CD4-positive, alpha-beta T cell treated with Interleukin-1 beta for 1 hour (primary cell): ENCODE measurements at regions not wholly inside any gene's neighbourhood (a gene's known extent, or its start where the extent isn't known, plus 50 kb on each side); places are given as distances from the start of the nearest gene placed in this dataset.

ENCODE experiments used
- DNase-seq, 2 donors: peaks; one replicate each; pipeline ENCODE4 v3.0.0-alpha.2; 2020 to 2022

DNA sequence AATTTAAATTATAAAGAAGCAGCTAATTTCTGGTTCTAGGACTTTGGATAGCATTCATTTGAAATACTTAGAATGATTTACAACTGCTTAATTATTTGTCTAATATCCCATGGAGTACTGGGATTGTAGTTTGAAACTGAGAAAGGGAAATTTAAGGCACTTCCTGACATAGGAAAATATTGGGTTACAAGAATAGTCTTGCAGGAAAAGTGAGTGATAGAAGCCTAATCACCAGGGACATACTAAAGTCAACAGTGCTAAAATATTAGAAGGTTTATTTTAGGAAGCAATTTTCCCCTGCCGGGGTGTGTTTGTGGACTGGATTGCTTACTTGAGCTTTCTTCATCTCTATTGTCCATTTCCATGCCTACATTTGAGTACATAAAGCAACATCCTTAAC lies 661.6 kb downstream of the ADGRL2 start:
- DNase-seq, result no peak

DNA sequence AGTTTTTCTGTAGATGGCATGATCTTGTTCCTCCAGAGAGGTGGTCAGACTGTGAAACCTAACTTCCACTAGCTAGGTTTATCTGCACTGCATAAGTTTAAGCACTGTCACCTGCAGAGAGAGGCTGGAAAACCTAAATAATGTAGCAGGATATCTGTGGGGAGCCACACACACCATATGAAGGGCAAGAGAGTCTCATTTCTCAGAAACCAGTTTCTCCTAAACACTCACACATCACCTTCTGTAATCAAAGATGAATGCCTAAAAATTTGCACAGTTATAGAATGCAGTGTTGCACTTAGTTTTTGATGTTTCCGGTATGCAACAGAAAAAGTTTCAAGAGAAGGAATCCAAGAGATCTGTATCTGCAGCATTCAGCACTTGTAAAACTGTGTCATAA lies 654.6 kb downstream of the ADGRL2 start:
- no peak for DNase-seq

DNA sequence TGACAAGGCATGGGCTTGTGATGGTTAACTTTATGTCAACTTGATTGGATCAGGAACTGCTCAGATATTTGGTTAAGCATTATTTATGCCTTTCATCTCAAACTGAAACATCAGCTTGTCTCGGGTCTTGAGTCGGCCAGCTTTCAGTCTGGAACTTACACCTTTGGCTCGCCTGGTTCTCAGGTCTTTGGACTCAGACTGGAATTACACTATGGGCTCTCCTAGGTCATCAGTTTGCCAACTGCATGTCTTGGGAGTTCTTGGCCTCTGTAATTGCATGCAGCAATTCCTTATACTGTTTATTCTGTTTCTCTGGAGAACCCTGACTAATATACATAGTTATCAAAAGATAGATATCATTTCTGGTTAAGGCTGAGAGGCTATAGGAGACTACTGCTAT lies 653.7 kb downstream of the ADGRL2 start:
- no peak for DNase-seq

DNA sequence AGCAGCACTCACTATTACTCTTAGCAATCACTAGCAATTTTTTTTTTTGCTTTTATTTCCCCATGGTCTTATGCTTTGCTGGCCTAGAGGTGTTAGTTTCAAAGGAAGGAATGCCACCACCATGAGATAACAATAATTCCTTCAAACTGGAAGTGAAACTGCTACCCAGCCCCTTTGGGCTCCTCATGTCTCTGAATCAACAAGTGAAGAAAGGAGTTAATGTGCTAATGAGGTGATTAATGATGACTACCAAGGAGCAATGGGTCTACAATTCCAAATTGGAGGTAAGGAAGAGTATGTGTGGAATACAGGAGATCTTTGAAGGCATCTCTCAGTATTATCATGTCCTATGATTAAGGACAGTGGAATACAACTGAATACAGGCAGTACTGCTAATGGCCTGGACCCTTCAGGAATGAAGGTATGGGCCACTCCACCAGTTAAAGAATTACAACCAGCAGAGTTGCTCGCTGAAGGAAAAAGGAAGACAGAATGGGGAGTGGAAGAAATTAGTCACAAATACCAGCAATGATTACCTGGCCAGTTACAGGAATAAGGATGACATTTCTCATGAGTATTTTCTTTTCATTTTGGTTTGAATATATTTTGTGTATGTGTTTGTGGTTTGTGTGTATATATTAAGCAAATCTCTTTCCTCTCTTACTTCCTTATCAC lies 652.9 kb downstream of the ADGRL2 start:
- no peak for DNase-seq

DNA sequence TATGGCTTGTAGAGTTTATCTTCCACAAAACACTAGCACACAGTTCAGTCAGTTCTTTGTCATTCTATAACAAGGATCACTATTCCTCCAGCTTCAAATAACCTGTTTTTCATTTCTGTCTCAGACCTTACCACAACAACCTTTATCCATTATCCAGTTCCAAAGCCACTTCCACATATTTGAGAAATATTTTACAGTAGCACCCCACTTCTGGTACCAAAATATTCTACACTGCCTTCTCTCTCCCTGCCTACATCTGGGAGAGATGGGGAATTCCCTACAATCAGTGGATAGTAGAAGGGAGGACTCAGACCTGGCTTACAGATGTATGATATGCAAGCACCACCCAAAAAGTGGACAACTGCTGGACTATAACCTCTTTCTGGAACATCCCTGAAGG lies 651.4 kb downstream of the ADGRL2 start:
- DNase-seq, result no peak

DNA sequence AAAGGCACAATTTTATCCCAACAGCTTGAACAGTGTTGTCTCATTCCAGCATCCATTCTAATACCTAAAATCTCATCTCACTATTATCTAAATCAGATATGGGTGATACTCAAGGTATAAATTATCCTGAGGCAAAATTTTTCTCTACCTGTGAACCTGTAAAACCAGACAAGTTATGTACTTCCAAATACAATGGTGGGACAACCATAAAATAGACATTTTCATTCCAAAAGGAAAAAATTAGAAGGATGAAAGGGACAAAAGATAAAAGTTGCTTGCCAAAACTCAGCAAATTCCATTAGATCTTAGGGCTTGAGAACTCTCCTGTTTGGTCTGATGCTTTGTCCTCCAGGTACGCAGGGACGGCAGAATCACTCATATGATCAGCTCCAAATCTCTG lies 650.5 kb downstream of the ADGRL2 start:
- no peak for DNase-seq

DNA sequence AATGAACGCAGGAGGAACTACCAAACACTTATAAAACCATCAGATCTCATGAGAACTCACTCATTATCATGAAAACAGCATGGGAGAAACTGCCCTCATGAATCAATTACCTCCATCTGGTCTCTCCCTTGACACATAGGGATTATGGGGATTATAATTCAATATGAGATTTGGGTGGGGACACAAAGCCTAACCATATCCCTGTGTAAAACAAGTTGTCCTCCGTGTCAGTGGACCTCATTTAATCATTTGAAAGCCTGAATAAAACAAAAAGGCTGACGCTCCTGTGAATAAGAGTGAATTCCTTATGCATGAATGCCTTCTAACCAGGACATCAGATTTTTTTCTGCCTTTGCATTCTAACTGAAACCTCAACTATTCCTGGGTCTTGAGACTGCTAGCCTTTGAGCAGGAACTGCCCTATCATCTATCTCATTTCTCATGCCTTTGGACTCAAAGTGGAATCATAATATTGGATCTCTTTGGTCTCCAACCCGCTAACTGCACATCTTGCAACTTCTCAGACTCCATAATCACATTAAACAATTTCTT lies 648.8 kb downstream of the ADGRL2 start:
- no peak for DNase-seq

DNA sequence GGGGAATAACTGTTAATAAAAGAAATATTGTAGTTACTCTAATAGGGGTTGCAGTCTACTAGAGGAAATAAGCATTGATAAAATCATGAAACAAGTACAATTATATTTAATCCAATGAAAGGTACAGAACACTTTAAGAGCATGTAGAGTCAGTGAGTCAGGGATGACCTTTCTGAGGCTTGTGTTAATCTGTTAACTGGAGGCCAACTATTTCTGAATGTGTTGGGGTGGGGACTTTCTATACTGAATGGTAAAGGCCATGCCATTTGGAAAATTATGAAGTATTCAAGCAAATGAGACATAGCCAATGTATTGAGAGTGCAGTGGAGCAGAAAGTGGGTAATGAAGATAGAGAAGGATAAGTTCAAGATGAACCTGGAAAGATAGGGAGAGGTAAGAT lies 646.2 kb downstream of the ADGRL2 start:
- DNase-seq, result no peak

DNA sequence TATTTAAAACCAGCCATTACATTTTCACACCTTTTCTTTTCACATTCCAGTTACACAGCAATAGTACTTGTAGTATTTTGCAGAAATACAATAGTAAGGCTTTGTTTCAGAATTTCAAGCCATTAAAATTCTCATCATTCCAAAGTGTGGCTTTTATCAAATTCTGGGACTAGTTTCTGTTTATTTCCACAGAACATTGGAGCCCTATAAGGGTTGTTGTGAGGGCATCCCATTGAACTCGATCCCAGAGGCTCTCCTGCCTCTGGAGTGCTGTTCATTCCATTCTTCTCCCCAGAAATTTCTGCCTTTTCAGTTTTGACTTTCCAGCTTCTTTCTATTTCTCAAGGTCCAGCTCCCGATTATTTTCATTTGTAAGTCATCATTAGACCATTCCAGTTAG lies 645.5 kb downstream of the ADGRL2 start:
- no peak for DNase-seq

DNA sequence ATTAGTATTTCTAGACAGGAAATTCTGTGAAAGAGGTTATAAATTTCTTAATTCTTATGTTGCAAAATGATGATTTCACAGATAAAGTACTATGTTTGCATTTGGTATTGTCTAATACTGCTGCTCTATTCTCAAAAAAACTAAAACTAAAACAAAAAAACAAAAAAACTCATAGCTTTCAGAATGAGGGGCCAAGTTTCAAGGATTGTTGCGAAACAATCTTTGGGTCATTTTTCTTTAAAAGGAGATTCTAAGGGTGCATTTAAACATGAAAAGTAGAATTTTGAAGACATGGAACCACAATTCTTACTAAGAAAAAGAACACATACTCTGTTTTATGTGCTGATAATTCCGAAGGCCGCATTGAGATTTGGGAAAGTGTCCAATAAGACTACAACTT lies 645.1 kb downstream of the ADGRL2 start:
- DNase-seq, result no peak

DNA sequence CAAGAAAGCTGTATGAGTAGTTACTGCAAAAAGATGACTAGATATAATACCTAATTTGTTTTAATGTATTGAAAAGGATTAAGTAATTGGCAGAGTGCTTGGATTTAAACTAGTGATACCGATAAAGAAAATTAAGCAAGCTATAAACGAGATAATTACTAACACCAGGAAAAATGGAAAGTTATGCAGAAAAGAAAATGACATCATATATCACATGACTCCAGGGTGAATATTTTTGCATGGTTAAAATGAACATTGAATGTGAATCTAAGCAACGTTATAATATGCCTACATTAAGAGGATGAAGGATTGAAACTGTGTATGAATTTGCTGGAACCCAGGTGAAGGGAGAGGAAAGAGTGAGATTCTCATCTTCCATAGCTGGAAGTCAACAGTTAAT lies 644.4 kb downstream of the ADGRL2 start:
- no peak for DNase-seq

DNA sequence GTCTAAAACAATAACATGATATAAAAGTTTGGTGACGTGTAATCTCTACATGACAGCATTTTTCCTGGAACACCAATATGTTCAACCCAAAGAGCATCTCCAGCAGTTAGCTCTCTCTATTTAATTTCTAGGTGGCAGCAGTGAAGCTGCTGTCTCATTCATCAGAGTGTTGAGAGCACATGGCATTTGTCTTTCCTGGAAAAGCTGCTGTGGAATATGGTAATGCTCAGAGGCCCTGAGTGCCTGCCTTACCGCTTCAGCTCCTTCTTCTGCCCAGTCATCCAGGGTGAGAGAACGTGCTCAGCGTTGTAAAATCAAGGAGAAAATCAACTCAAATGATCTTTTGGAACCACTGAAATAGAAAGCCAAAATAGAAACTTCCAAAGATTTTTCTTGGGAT lies 640.7 kb downstream of the ADGRL2 start:
- DNase-seq, result no peak

DNA sequence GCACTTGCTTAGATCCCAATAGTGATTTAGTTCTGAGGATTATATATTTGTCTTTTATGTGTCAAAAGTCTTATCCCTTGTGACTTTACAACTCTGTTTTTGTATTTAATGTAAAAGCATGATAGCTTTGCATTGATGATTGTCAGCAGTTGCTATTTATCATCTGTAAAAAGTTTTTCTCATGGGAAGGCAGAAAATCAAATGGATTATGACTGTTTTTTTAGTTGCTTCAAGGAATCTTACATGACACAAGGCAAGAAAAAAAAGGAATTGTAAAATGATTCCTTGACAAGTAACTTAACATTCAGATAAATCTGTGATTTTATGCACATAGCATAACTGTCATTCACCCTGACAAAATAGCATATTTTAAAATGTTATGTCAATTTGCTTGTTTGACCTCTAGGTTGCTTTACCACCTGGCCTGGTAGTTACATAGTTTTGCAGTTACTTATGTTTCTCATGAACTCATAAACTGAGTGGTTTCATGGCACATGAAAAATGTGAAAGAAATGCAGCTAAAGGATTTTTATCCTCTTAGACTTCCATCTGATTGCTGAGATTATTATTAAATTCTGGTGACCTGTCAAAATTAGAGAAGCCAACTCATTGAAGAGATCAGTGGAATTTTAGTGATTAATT lies 622.6 kb downstream of the ADGRL2 start:
- DNase-seq, result no peak

DNA sequence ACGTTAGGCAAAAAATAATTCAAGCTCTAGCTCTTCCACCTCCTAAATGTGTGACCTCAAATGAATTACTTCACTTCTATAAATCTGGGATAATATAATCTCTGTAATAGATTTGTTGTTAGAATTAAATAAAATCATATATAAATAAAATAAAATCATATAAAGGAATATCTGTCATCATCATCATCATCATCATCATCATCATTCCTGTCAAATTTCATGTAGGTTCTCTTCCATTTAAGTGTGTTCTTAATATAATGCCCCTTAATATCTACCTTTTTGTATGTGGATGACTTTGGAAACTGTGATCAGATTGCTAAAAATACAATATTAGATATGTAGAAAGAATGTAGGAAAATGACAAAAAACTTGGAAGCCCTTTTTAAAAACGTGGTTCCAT lies 621.0 kb downstream of the ADGRL2 start:
- no peak for DNase-seq

DNA sequence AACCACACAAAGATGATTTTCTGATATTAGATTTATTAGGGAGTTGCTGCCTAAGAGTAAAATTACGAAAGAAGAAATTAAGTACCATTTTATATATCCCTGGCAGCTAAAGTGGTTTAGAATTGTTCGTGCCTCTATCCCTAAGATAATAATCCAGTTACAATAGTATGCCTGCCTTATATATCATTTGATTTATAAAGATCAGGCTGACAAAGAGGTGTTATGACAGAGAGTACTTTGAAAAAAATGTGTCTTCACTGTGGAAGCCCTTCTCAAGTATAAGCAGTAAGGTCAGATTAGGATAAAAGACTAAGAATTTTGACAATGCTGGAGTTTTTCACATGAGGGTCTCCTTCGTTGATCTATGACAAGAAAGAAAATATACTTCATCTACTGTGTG lies 619.9 kb downstream of the ADGRL2 start:
- no peak for DNase-seq

DNA sequence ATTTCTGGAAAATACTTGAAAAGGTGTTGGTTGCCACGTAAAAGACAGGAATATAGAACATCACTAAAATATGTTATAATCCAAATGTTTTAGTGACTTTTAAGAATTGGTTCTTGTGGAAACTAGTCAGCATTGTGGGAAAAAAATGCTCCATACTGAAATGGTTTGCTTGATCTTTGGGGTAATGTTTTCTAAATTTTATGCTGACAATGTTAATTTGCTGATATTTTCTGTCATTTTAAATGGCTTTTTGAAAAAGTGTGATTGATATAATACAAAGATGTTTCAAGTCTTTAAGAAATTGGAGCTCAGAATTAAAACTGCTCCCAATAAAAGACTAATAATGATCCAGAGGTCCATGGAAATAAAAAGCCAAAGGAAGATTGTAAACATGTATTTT lies 610.9 kb downstream of the ADGRL2 start:
- no peak for DNase-seq

DNA sequence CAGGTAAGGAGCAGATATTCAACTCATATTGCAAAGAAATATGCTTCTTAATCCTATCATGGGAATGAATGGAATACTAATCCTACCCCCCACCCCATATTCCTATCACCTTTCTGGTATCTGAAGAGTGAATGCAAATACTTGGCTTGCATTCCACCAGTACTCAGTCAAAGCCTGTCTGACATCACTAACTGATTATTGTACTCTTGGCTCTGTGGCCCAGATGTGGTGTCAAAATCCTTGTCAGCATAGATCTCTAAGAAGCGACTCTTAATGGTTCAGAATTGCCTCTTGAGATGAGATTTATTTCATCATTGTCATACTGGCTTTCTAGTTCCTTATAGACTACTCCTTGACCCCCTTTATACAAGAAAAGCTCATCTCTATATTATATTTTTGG lies 604.6 kb downstream of the ADGRL2 start:
- DNase-seq, result no peak

DNA sequence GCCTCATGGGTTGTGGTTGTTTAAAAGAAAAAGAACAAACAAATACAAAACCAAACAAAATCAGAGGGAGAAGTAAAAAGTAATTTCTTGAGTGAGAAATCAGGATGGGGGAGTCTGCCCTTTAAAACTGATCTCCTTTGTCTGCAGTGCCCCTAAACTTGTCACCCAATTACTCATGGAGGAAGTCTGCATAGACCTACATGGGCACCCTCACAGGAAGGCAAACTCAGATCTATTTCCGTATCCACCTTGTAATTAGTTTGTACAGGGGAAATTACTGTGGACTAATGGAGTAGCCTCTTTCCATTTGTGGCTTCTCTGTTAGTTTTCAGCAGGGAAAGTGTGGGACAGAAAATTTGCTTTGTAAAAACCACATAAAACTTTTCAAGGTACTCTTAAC lies 600.4 kb downstream of the ADGRL2 start:
- DNase-seq, result no peak

DNA sequence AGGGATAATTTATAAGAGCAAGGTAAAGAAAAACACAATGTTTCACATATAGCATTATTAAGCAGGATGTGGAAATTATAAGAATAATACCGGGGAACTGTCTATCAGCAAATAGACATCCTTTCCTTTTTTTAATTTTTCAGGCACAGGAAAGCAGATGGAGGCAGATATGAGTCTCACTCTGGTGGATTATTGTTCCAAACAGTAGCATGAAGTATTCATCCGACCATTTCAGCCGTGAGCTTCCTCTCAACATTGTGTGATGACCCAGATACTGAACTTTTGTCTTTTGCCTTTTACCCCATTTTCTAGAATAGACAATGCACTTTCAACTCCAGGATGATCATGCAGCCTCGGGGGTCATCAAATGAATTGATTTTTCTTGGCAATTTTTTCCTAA lies 599.8 kb downstream of the ADGRL2 start:
- DNase-seq, result no peak

DNA sequence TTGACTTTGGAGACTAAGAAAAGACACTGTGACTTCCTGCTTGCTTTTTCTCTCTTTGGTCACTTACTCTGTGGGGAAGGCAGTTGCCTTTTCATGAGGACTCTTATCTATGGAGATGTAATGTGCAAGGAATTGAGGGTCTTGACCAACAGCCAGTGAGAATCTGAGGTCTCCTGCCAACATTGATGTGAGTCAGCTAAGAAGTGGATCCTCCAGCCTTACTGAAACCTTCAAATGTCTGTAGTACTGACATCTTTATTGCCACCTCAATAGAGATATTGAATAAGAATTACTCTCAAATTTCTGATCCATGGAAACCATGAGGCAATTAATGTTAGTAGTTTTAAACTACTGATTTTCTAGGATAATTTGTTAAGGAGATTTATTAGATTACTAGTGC lies 598.4 kb downstream of the ADGRL2 start:
- DNase-seq, result no peak

DNA sequence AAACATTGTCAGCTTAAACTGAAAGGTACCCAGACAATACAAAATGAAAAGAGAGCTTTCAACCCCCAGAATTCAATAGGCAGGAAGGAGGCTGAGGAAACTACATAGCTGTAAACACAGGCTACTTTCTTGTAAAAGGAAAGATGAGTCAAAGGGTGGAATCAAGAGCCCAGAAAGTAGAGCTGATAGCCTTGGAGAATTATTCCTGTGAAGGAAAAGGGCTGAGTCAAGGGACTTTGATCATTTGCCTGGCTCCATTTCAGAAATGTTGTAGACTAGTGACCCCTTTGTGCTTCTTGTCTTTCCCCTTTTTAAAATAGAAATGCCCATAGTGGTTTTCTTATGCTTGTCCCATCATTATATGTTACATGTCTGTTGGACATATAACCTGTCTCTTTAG lies 597.6 kb downstream of the ADGRL2 start:
- no peak for DNase-seq

DNA sequence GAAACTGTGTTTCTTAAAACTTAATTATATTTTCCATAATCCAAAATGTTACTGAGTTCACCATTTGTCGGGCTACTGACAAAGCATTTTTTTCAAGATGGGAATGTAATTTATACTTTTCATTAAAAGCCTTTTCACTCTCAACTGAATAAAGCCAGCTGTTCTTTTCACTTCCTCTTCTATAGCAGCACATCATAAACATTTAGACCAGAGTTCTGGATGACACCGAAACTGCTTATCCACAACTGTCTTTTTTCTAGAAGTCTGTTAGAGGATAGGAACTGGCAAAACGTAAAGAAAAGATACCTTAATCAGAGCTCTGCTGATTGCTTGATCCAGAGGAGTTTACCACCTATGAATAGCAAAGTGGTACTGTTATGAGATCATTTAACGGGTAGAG lies 594.7 kb downstream of the ADGRL2 start:
- no peak for DNase-seq

DNA sequence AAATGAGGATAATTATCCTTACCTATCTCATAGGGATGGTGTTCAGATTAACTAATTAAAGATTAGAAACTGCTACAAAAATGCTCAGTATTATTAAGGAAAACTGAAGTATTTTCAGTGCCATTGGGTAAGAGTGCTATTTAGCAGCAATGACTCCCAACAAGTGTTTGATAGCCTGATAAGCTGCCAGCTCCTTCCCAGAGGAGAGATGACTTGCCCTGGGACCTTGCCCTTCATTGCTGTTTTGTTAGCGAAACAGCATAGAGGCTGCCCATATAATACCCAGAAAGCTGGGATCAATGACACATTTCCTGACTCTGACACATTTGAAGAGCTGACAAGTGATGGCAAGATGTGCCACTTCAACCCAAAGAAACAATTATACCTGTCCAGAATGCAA lies 592.2 kb downstream of the ADGRL2 start:
- no peak for DNase-seq

DNA sequence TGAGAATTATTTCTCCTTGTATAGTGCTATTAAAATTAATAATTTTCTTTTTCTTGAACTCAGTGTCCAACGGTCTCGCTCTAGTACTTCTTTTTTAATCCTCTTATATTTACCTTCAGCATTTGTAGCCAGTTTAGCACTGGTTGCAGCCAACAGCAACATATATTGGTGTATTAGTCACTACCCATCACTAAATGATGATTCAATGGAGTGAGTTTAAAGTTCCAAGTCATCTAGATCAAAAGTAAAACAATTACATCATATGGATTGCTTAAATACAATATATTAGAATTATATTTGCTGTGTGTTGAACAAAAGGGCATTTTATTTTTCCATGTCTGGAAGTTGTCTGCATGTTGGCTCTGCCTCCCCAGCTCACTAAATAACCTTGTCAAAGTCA lies 591.8 kb downstream of the ADGRL2 start:
- DNase-seq, result no peak

DNA sequence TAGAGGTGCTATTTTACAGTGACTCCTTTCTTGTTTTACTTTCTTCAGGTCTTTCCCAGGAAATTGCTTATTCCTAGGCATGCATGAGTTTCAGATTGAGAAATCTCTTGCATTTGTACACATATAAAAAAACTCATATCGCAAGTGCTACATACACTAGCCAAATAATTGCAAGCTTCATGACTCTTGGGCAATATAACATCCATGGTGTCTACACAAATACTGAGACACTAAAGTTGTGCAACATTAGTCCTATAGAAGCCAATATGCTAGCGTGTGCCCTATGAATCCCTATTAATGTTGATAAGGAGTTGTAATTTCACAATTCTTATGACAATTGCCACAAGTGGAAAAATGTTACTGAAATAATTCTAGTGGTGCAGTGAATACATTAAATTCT lies 591.0 kb downstream of the ADGRL2 start:
- no peak for DNase-seq
